SU-DHL-6 (cell line): ENCODE measurements at regions not wholly inside any gene's neighbourhood (a gene's known extent, or its start where the extent isn't known, plus 50 kb on each side); places are given as distances from the start of the nearest gene placed in this dataset.

Experiments
- H2AFZ ChIP-seq: fragments of 200-600 bp; sonication (generic); 2 replicates; pipeline ENCODE4 v1.6.1; 2014; ENCODE audit warnings: low read depth, mild to moderate bottlenecking, moderate library complexity, mixed read lengths, antibody characterized with exemption, low read length; ENCODE audit not compliant: severe bottlenecking
- H3F3A ChIP-seq: fragments of 200-600 bp; shearing (Covaris generic); 2 replicates; pipeline ENCODE4 v1.6.0; 2016; ENCODE audit warnings: antibody characterized with exemption, mild to moderate bottlenecking; ENCODE audit not compliant: insufficient read depth
- H3K27ac ChIP-seq: fragments of 200-600 bp; sonication (generic); 2 replicates; pipeline ENCODE4 v1.5.1; 2016; ENCODE audit warnings: low read depth, mild to moderate bottlenecking, low read length, moderate library complexity, mixed read lengths
- H3K27me3 ChIP-seq: fragments of 200-600 bp; sonication (generic), shearing (Covaris generic); 2 replicates; pipeline ENCODE4 v1.6.0; 2014; ENCODE audit warnings: mild to moderate bottlenecking, low read length
- H3K36me3 ChIP-seq: fragments of 200-600 bp; sonication (generic); 2 replicates; pipeline ENCODE4 v1.6.1; 2014; ENCODE audit warnings: mild to moderate bottlenecking, low read length, mixed read lengths
- H3K4me2 ChIP-seq: fragments of 300-600, 200-600 bp; shearing (Covaris generic), sonication (generic); 2 replicates; pipeline ENCODE4 v1.6.0; 2014; ENCODE audit warnings: low read length, low read depth, mild to moderate bottlenecking; ENCODE audit not compliant: poor library complexity, severe bottlenecking
- H3K4me3 ChIP-seq: fragments of 200-600 bp; sonication (generic); 2 replicates; pipeline ENCODE4 v1.5.1; 2014; ENCODE audit warnings: antibody characterized with exemption, low read length, mild to moderate bottlenecking, mixed read lengths; ENCODE audit not compliant: insufficient read depth, poor library complexity, severe bottlenecking
- H3K79me2 ChIP-seq: fragments of 200-600 bp; sonication (generic); 2 replicates; pipeline ENCODE4 v1.6.1; 2014; ENCODE audit warnings: mild to moderate bottlenecking, low read length, moderate library complexity; ENCODE audit not compliant: insufficient read depth
- H3K9ac ChIP-seq: fragments of 200-600 bp; sonication (generic); 2 replicates; pipeline ENCODE4 v1.7.0; 2014; ENCODE audit warnings: mild to moderate bottlenecking, low read length
- H3K9me2 ChIP-seq: fragments of 200-600 bp; sonication (generic); replicated peaks from 2 replicates; pipeline ENCODE4 v1.6.1; 2014; ENCODE audit warnings: low read length; ENCODE audit not compliant: insufficient read depth
- H3K9me3 ChIP-seq: fragments of 200-600 bp; sonication (generic); 2 replicates; pipeline ENCODE4 v1.6.1; 2014; ENCODE audit warnings: low read length, mixed read lengths; ENCODE audit not compliant: insufficient read depth
- H4K20me1 ChIP-seq: fragments of 200-600 bp; sonication (generic); 2 replicates; pipeline ENCODE4 v1.6.1; 2014; ENCODE audit warnings: low read depth, mild to moderate bottlenecking, antibody characterized with exemption, low read length, moderate library complexity, mixed read lengths
- EZH2phosphoT487 ChIP-seq: fragments of 200-600 bp; sonication (generic), shearing (Covaris generic); conservative IDR thresholded peaks from 2 replicates; pipeline ENCODE4 v1.6.1; 2018; ENCODE audit warnings: mild to moderate bottlenecking, antibody characterized with exemption, low read length, moderate library complexity, mixed read lengths
- TF ChIP-seq, protein P1 (sequence below): fragments of 200-600 bp; sonication (generic); IDR thresholded peaks from one replicate; pipeline ENCODE4 v1.5.1; 2017; ENCODE audit warnings: antibody characterized with exemption, mild to moderate bottlenecking, low read length, moderate library complexity; ENCODE audit not compliant: insufficient read depth, poor library complexity, severe bottlenecking

DNA sequence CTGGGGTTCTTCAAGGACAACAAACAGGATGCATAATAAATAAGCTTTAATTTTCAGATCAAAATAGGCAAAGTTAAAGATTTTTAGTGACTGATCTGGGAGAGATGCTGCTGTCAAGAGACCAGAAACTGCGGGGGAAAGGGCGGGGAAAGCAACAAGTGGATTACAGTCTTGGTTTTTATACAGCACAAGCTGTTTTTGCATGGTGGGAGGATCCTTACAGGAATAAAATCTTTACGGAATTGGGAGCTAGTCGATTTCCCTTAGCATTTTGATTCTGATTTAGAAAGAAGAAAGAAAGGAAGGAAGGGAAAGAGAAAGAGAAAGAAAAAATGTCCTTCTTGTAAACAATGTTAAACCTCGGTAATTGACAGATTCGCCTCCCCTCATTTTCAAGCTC lies 242.3 kb upstream of the SP8 start:
- H3K27me3 ChIP-seq, result no peaks in the 10 kb centered on the region
- no peak overlapping the region for H3K9ac ChIP-seq
- H3K9me2 ChIP-seq, result no peaks in the 10 kb centered on the region
- TF ChIP-seq, protein P1, sequence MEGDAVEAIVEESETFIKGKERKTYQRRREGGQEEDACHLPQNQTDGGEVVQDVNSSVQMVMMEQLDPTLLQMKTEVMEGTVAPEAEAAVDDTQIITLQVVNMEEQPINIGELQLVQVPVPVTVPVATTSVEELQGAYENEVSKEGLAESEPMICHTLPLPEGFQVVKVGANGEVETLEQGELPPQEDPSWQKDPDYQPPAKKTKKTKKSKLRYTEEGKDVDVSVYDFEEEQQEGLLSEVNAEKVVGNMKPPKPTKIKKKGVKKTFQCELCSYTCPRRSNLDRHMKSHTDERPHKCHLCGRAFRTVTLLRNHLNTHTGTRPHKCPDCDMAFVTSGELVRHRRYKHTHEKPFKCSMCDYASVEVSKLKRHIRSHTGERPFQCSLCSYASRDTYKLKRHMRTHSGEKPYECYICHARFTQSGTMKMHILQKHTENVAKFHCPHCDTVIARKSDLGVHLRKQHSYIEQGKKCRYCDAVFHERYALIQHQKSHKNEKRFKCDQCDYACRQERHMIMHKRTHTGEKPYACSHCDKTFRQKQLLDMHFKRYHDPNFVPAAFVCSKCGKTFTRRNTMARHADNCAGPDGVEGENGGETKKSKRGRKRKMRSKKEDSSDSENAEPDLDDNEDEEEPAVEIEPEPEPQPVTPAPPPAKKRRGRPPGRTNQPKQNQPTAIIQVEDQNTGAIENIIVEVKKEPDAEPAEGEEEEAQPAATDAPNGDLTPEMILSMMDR, result no peak
- H3K27ac ChIP-seq, result no peak overlapping the region
- H3K79me2 ChIP-seq, result no peaks in the 10 kb centered on the region
- H3K36me3 ChIP-seq, result no peaks in the 10 kb centered on the region
- no peak overlapping the region for H3K4me2 ChIP-seq
- no peaks in the 10 kb centered on the region for H4K20me1 ChIP-seq
- no peak overlapping the region for H3K4me3 ChIP-seq
- no peaks in the 10 kb centered on the region for H3F3A ChIP-seq
- no peak overlapping the region for H2AFZ ChIP-seq
- H3K9me3 ChIP-seq, result no peaks in the 10 kb centered on the region

- H3K9ac ChIP-seq, result no peak overlapping the region
- H3K27me3 ChIP-seq, result no peaks in the 10 kb centered on the region
- H3K4me2 ChIP-seq, result no peak overlapping the region
- H4K20me1 ChIP-seq, result no peaks in the 10 kb centered on the region
- H3K9me3 ChIP-seq, result no peaks in the 10 kb centered on the region
- no peaks in the 10 kb centered on the region for H3K79me2 ChIP-seq
- H3K4me3 ChIP-seq, result no peak overlapping the region
- no peaks in the 10 kb centered on the region for H3K36me3 ChIP-seq
- TF ChIP-seq EZH2phosphoT487, result no peak
- TF ChIP-seq, protein P1, result no peak
- H3K9me2 ChIP-seq, result no peaks in the 10 kb centered on the region
- no peak overlapping the region for H3K27ac ChIP-seq
- no peaks in the 10 kb centered on the region for H3F3A ChIP-seq
- H2AFZ ChIP-seq, result no peak overlapping the region
Observed at GRCh38 chr7:21030237-21030871, 243.7 kb upstream of the SP8 start.

DNA sequence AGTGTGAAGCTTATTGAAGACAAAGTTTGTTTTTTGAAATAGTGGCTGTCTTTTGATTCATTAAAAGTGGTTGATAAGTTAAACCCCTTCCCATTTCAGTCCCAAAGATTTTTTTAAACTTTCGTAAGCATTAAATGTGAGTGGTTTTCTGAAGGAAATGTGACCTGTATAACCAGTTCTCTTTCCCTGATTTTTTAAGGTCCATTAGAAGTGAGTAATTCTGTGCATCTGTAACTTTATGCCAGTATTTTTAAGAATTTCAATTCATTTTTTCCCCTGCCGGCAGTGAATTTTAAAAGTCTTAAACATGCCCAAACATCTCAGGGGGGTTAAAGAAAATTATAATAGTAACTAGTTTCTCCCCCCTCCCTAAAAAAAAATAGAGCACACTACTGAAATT lies 254.6 kb upstream of the SP8 start:
- Histone ChIP-seq H3K4me2 (no peak overlapping the region), H2AFZ (no peak overlapping the region), H3K36me3 (no peaks in the 10 kb centered on the region), H3F3A (no peaks in the 10 kb centered on the region), H3K9me2 (no peaks in the 10 kb centered on the region), H3K9me3 (no peaks in the 10 kb centered on the region), H3K4me3 (no peak overlapping the region), H3K27me3 (no peaks in the 10 kb centered on the region), H4K20me1 (no peaks in the 10 kb centered on the region), H3K27ac (no peak overlapping the region), H3K79me2 (no peaks in the 10 kb centered on the region), H3K9ac (no peak overlapping the region)
- TF ChIP-seq EZH2phosphoT487, result no peak
- TF ChIP-seq, protein P1, result no peak
